ENCODE measurements at regions not wholly inside any gene's neighbourhood (a gene's known extent, or its start where the extent isn't known, plus 50 kb on each side); places are given as distances from the start of the nearest gene placed in this dataset.

GRCh38 chr1:95339377-95339776 lies 105.4 kb downstream of the RWDD3 start:
- no peaks in the 10 kb centered on the region for H3K27me3 Mint-ChIP-seq
- no peaks in the 10 kb centered on the region for H3K4me1 Mint-ChIP-seq
- no peaks in the 10 kb centered on the region for H3K36me3 Mint-ChIP-seq
- H3K9me3 Mint-ChIP-seq = no peaks in the 10 kb centered on the region
- no peak for ATAC-seq (replicated peaks)
- H3K27ac Mint-ChIP-seq = no peak overlapping the region
- H3K4me3 Mint-ChIP-seq = no peak overlapping the region
- DNase-seq = no peak

- no peaks in the 10 kb centered on the region for H3K36me3 Mint-ChIP-seq
- H3K4me1 Mint-ChIP-seq = no peaks in the 10 kb centered on the region
- no peak overlapping the region for H3K4me3 Mint-ChIP-seq
- ATAC-seq (replicated peaks) = no peak
- H3K27ac Mint-ChIP-seq = no peak overlapping the region
- no peak for DNase-seq
- H3K9me3 Mint-ChIP-seq = no peaks in the 10 kb centered on the region
- H3K27me3 Mint-ChIP-seq = no peaks in the 10 kb centered on the region
Observed at GRCh38 chr1:95340061-95340460, 106.1 kb downstream of the RWDD3 start.

GRCh38 chr1:95352767-95353166 lies 118.8 kb downstream of the RWDD3 start:
- H3K27me3 Mint-ChIP-seq = no peaks in the 10 kb centered on the region
- H3K4me1 Mint-ChIP-seq = no peaks in the 10 kb centered on the region
- DNase-seq (no peak), ATAC-seq (replicated peaks) (no peak)
- no peaks in the 10 kb centered on the region for H3K9me3 Mint-ChIP-seq
- H3K4me3 Mint-ChIP-seq = no peak overlapping the region
- H3K36me3 Mint-ChIP-seq = no peaks in the 10 kb centered on the region
- no peak overlapping the region for H3K27ac Mint-ChIP-seq

GRCh38 chr1:95353194-95353593 lies 119.2 kb downstream of the RWDD3 start:
- no peak for ATAC-seq (replicated peaks)
- H3K27me3 Mint-ChIP-seq = no peaks in the 10 kb centered on the region

GRCh38 chr1:95364546-95364945 lies 130.5 kb downstream of the RWDD3 start:
- Mint-ChIP-seq H3K4me3 (no peak overlapping the region), H3K27ac (no peak overlapping the region), H3K4me1 (no peaks in the 10 kb centered on the region), H3K36me3 (no peaks in the 10 kb centered on the region), H3K9me3 (peaks cover 3 to 8% of the 10 kb centered on the region in 2 donors), H3K27me3 (no peaks in the 10 kb centered on the region)
- no peak for DNase-seq
- no peak for ATAC-seq (replicated peaks)

More at GRCh38 chr1:95353194-95353593, 119.2 kb downstream of the RWDD3 start:
- DNase-seq = no peak
- Mint-ChIP-seq H3K36me3 (no peaks in the 10 kb centered on the region), H3K4me3 (no peak overlapping the region), H3K4me1 (no peaks in the 10 kb centered on the region), H3K27ac (no peak overlapping the region), H3K9me3 (no peaks in the 10 kb centered on the region)

- Mint-ChIP-seq H3K36me3 (no peaks in the 10 kb centered on the region), H3K27ac (no peak overlapping the region), H3K27me3 (no peaks in the 10 kb centered on the region), H3K4me3 (no peak overlapping the region), H3K4me1 (no peaks in the 10 kb centered on the region), H3K9me3 (peaks cover 0 to 6% of the 10 kb centered on the region in 2 donors)
- ATAC-seq (replicated peaks) = no peak
- no peak for DNase-seq
Observed at GRCh38 chr1:95366498-95366897, 132.5 kb downstream of the RWDD3 start.

GRCh38 chr1:95368178-95368577 lies 134.2 kb downstream of the RWDD3 start:
- peaks cover 0 to 4% of the 10 kb centered on the region in 2 donors for H3K9me3 Mint-ChIP-seq
- no peak overlapping the region for H3K27ac Mint-ChIP-seq
- no peaks in the 10 kb centered on the region for H3K36me3 Mint-ChIP-seq
- H3K27me3 Mint-ChIP-seq = no peaks in the 10 kb centered on the region
- no peak overlapping the region for H3K4me3 Mint-ChIP-seq
- DNase-seq (no peak), ATAC-seq (replicated peaks) (no peak)
- no peaks in the 10 kb centered on the region for H3K4me1 Mint-ChIP-seq

GRCh38 chr1:95369985-95370690 lies 136.1 kb downstream of the RWDD3 start:
- Mint-ChIP-seq H3K36me3 (no peaks in the 10 kb centered on the region), H3K4me3 (no peak overlapping the region), H3K4me1 (no peaks in the 10 kb centered on the region), H3K9me3 (peaks cover 0 to 4% of the 10 kb centered on the region in 2 donors), H3K27me3 (no peaks in the 10 kb centered on the region), H3K27ac (no peak overlapping the region)
- no peak for DNase-seq
- no peak for ATAC-seq (replicated peaks)

GRCh38 chr1:95370691-95371562 lies 136.9 kb downstream of the RWDD3 start:
- DNase-seq (no peak), ATAC-seq (replicated peaks) (no peak)
- Mint-ChIP-seq H3K4me1 (no peaks in the 10 kb centered on the region), H3K27ac (no peak overlapping the region), H3K27me3 (no peaks in the 10 kb centered on the region), H3K36me3 (no peaks in the 10 kb centered on the region), H3K4me3 (no peak overlapping the region), H3K9me3 (peaks cover 0 to under 1% of the 10 kb centered on the region in 2 donors)

GRCh38 chr1:95371666-95372282 lies 137.8 kb downstream of the RWDD3 start:
- Mint-ChIP-seq H3K36me3 (no peaks in the 10 kb centered on the region), H3K27ac (no peak overlapping the region), H3K9me3 (no peaks in the 10 kb centered on the region), H3K4me1 (no peaks in the 10 kb centered on the region), H3K27me3 (no peaks in the 10 kb centered on the region), H3K4me3 (no peak overlapping the region)
- ATAC-seq (replicated peaks) (no peak), DNase-seq (no peak)

GRCh38 chr1:95375174-95375573 lies 141.2 kb downstream of the RWDD3 start:
- Mint-ChIP-seq H3K4me1 (no peaks in the 10 kb centered on the region), H3K27ac (no peak overlapping the region), H3K9me3 (peaks cover 0 to 2% of the 10 kb centered on the region in 2 donors), H3K36me3 (no peaks in the 10 kb centered on the region), H3K4me3 (no peak overlapping the region), H3K27me3 (no peaks in the 10 kb centered on the region)
- no peak for ATAC-seq (replicated peaks)
- DNase-seq = no peak

GRCh38 chr1:95380909-95381308 lies 146.9 kb downstream of the RWDD3 start:
- no peaks in the 10 kb centered on the region for H3K4me1 Mint-ChIP-seq
- no peak overlapping the region for H3K4me3 Mint-ChIP-seq
- H3K27ac Mint-ChIP-seq = no peak overlapping the region
- peaks cover 0 to 2% of the 10 kb centered on the region in 2 donors for H3K9me3 Mint-ChIP-seq
- no peak for DNase-seq
- ATAC-seq (replicated peaks) = no peak
- H3K36me3 Mint-ChIP-seq = no peaks in the 10 kb centered on the region
- no peaks in the 10 kb centered on the region for H3K27me3 Mint-ChIP-seq

GRCh38 chr1:95382000-95382786 lies 148.2 kb downstream of the RWDD3 start:
- H3K36me3 Mint-ChIP-seq = no peaks in the 10 kb centered on the region
- no peaks in the 10 kb centered on the region for H3K27me3 Mint-ChIP-seq
- no peak for DNase-seq
- H3K9me3 Mint-ChIP-seq = peaks cover 0 to 2% of the 10 kb centered on the region in 2 donors
- H3K4me3 Mint-ChIP-seq = no peak overlapping the region
- H3K4me1 Mint-ChIP-seq = no peaks in the 10 kb centered on the region
- no peak for ATAC-seq (replicated peaks)
- H3K27ac Mint-ChIP-seq = no peak overlapping the region

- H3K9me3 Mint-ChIP-seq = peaks cover 0 to 2% of the 10 kb centered on the region in 2 donors
- no peak overlapping the region for H3K27ac Mint-ChIP-seq
- DNase-seq (no peak), ATAC-seq (replicated peaks) (no peak)
- no peaks in the 10 kb centered on the region for H3K4me1 Mint-ChIP-seq
- no peak overlapping the region for H3K4me3 Mint-ChIP-seq
- no peaks in the 10 kb centered on the region for H3K36me3 Mint-ChIP-seq
- H3K27me3 Mint-ChIP-seq = no peaks in the 10 kb centered on the region
Observed at GRCh38 chr1:95383111-95383510, 149.1 kb downstream of the RWDD3 start.

Data from stimulated activated naive B cell treated with anti-CD40 and anti-IgM and Interleukin-4, amounts not matched to agents 10 μg/mL and 1 μg/mL and 100 μg/mL, for 72 hours (primary cell).